ENCODE measurements at regions not wholly inside any gene's neighbourhood (a gene's known extent, or its start where the extent isn't known, plus 50 kb on each side); places are given as distances from the start of the nearest gene placed in this dataset.

GRCh38 chr11:16610738-16611388 is 127.6 kb upstream of the C11orf58 start:
- WGBS, 3 donors, result 64 to 71% (median 69%) methylated on average over 39 of the region's 39 CpGs
- ATAC-seq, result no peak
- Histone ChIP-seq H3K36me3 (ENCODE audit: insufficient read depth in 1 of 2, low read depth in 1 of 2) (no peaks in the 10 kb centered on the region), H3K27ac (no peak overlapping the region), H3K27me3 (ENCODE audit: insufficient read depth in 3 of 3, low read length in 2 of 3) (peaks cover 0 to 8% (median 0%) of the 10 kb centered on the region in 3 donors), H3K4me3 (no peak overlapping the region), H3K9me3 (no peaks in the 10 kb centered on the region), H3K4me1 (no peaks in the 10 kb centered on the region)
- TF ChIP-seq CTCF (IDR thresholded peaks at IDR 0.05), result no peak
- peak in 1 of 2 donors; percentile 41 for DNase-seq
- intact Hi-C loops (cut with DNase I), result loop anchor here (5.0 to 10.0 kb wide), 3 partner anchors 669 to 959 kb away; no protein-coding TSS in a partner anchor

GRCh38 chr11:16610213-16610737 is 128.2 kb upstream of the C11orf58 start:
- no peaks in the 10 kb centered on the region for H3K4me1 ChIP-seq
- no peaks in the 10 kb centered on the region for H3K36me3 ChIP-seq (ENCODE audit: insufficient read depth in 1 of 2, low read depth in 1 of 2)
- no peak for ATAC-seq
- H3K9me3 ChIP-seq, result no peaks in the 10 kb centered on the region
- DNase-seq, result no peak
- intact Hi-C loops (cut with DNase I), result loop anchor here (5.0 to 10.0 kb wide), 3 partner anchors 668 to 958 kb away; no protein-coding TSS in a partner anchor
- no peak for TF ChIP-seq CTCF (IDR thresholded peaks at IDR 0.05)
- no peak overlapping the region for H3K4me3 ChIP-seq
- peaks cover 0 to 8% (median 0%) of the 10 kb centered on the region in 3 donors for H3K27me3 ChIP-seq (ENCODE audit: insufficient read depth in 3 of 3, low read length in 2 of 3)
- H3K27ac ChIP-seq, result no peak overlapping the region
- WGBS, 3 donors, result 83 to 87% (median 83%) methylated on average over 23 of the region's 23 CpGs

DNA sequence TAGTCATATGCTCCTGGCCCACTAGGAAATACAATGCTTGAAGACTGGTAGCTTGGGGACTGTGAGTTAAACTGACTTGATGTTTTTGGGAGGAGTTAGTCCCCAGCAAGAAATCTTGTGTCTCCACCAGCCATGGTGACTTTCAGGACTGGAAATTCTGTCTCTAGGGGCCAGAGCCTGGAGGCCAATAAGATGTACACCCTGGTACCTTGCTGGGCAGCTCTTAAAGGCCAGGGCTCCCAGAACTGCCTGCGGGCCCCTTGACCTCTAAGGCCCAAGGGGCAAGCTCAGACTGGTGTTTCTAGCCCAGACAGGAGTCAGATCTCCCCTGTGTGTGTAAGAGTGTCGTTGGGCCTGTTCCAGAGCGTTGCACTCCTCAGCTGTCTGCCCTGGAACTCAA is 128.7 kb upstream of the C11orf58 start:
- no peak for ATAC-seq
- H3K4me3 ChIP-seq, result no peak overlapping the region
- no peak for TF ChIP-seq CTCF (IDR thresholded peaks at IDR 0.05)
- H3K9me3 ChIP-seq, result no peaks in the 10 kb centered on the region
- H3K36me3 ChIP-seq (ENCODE audit: insufficient read depth in 1 of 2, low read depth in 1 of 2), result no peaks in the 10 kb centered on the region
- no peaks in the 10 kb centered on the region for H3K4me1 ChIP-seq
- DNase-seq, result no peak
- WGBS, 3 donors, result 82 to 92% (median 88%) methylated on average over 3 of the region's 3 CpGs
- intact Hi-C loops (cut with DNase I), result loop anchor here (2.0 to 10.0 kb wide), 9 partner anchors 145 to 957 kb away; no protein-coding TSS in a partner anchor
- peaks cover 0 to 8% (median 0%) of the 10 kb centered on the region in 3 donors for H3K27me3 ChIP-seq (ENCODE audit: insufficient read depth in 3 of 3, low read length in 2 of 3)
- H3K27ac ChIP-seq, result no peak overlapping the region

GRCh38 chr11:16607675-16608644 is 130.5 kb upstream of the C11orf58 start:
- H3K4me1 ChIP-seq, result no peaks in the 10 kb centered on the region
- peak; percentile 20 to 45 (median 29) for ATAC-seq
- intact Hi-C loops (cut with DNase I), result loop anchor here (2.0 to 10.0 kb wide), 7 partner anchors 143 to 636 kb away; no protein-coding TSS in a partner anchor
- H3K4me3 ChIP-seq, result peak overlapping the region; percentile 97
- peaks cover 0 to 8% (median 0%) of the 10 kb centered on the region in 3 donors for H3K27me3 ChIP-seq (ENCODE audit: insufficient read depth in 3 of 3, low read length in 2 of 3)
- H3K27ac ChIP-seq, result peak overlapping the region; percentile 98
- WGBS, 3 donors, result 17 to 22% (median 18%) methylated on average over 25 of the region's 25 CpGs
- DNase-seq, result peak; percentile 79 to 85
- no peaks in the 10 kb centered on the region for H3K9me3 ChIP-seq
- no peaks in the 10 kb centered on the region for H3K36me3 ChIP-seq (ENCODE audit: insufficient read depth in 1 of 2, low read depth in 1 of 2)
- no peak for TF ChIP-seq CTCF (IDR thresholded peaks at IDR 0.05)
